Activated CD4-positive, CD25-positive, alpha-beta regulatory T cell (primary cell): ENCODE measurements at regions not wholly inside any gene's neighbourhood (a gene's known extent, or its start where the extent isn't known, plus 50 kb on each side); places are given as distances from the start of the nearest gene placed in this dataset.
"Not testable (repeated sequence)": the region's sequence is repeated elsewhere in the genome, so short reads cannot be mapped to it uniquely, and the experiment has no call there.

Experiments used
- DNase-seq, 4 experiments: peaks; one replicate each; lab custom pipeline; 2025; lab: John Stamatoyannopoulos, UW

- no peak for DNase-seq
Measured at GRCh38 chr6:11961923-11962322, 50.2 kb upstream of the HIVEP1 start.

DNA sequence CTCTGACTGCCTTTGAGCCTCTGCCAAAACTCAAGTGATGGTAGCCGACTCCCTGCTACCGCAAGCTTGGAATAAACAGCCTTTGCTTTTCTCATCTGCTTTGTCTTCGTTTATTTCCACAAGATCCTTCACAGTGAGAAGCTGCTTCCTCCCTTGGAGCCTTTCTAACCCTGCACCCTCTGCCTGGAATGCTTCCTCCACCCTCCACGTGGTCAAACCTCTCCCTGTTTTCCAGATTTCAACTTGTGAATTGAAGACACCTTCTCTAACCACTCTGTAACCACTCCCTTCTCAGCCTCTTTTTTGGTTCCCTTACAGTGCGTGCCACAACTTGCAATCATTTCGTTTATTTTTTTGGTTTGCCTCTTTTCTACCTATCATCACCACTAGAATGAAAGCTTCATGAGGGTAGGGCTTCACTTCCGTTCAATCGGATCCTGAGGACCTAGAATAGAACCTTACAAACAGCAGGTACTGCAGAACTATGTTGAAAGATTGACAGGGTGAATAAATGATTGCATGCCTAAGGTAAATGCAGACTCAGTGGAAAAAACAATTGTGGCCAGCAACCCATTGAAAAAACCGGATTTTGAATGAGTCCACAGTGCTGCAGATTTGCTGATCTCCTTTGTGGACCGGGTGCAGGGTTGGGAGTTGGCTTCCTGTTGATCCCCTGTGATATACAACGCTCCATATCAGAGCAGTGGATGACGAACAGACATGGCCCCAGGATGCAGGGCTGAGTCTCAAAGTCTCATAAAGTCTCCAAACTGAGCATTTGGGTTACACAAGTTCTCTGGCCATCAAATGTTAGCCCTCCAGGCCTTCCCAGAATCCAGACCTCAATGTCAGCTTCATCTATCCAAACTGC is 51.0 kb upstream of the HIVEP1 start:
- DNase-seq = no peak

GRCh38 chr6:11956781-11957180 is 55.3 kb upstream of the HIVEP1 start:
- DNase-seq = no peak

GRCh38 chr6:11953641-11954040 is 58.5 kb upstream of the HIVEP1 start:
- no peak for DNase-seq

- DNase-seq = no peak
Measured at GRCh38 chr6:11952316-11952715, 59.8 kb upstream of the HIVEP1 start.

- no peak for DNase-seq
Measured at GRCh38 chr6:11951868-11952267, 60.2 kb upstream of the HIVEP1 start.

DNA sequence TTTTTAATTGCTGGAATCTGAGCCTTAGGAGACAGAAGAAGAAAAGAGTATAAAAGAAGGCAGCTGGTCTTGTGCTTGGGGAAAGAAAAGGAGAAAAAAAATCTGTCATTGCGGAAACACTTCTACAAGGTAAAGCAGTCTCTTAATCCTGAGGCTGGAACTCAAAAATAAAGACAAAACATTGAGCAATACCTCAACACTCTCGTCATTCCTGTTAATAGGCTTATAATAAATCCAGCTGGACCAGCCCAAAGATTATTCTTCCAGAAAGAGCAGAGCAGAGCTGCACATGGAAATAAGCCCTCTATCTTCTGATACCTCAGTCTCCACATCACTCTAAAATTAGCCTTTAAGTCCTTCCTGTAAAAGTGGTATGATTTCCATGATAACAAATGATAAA is 62.0 kb upstream of the HIVEP1 start:
- no peak for DNase-seq

DNA sequence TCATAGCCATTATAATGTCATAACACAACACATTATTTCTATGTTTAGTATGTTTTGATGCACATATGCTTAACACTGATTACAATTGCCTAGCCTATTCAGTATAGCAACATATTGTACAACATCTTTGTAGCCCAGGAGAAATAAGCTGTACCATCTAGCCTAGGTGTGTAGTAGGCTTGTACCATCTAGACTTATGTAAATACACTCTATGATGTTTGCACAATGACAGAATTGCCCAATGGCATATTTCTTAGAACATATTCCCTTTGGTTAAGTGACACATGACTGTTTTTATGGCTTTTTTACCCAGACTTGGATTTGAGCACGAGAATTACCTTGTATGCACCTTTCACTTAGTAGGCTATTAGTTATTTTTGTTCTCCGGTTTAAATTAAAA is 64.5 kb upstream of the HIVEP1 start:
- DNase-seq = no peak

- no peak for DNase-seq
Measured at GRCh38 chr6:11947063-11947462, 65.0 kb upstream of the HIVEP1 start.

DNA sequence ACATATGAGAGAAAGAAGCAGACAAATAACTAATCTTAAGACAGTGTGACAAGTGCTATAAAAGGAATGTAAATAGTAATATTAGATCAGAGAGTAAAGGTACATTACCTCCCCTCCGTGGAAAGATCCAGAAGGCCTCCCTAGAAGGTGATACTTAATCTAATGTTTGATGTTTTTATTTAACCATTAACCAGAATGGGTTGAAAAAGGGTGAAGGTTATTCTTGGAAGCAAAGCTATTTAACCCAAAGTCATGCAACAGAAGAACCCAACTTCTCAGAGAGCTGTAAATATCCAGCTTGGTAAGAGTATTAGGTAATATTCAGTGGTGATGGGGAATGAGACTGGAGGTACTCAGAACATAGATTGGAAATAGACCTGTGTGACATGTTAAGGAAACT is 68.0 kb upstream of the HIVEP1 start:
- no peak for DNase-seq

GRCh38 chr6:11943060-11943459 is 69.1 kb upstream of the HIVEP1 start:
- DNase-seq = no peak

- no peak for DNase-seq
Measured at GRCh38 chr6:11942185-11942864, 69.8 kb upstream of the HIVEP1 start.

GRCh38 chr6:11940532-11941166 is 71.5 kb upstream of the HIVEP1 start:
- DNase-seq = not testable (repeated sequence)

- no peak for DNase-seq
Measured at GRCh38 chr6:11938285-11938890, 73.7 kb upstream of the HIVEP1 start.

DNA sequence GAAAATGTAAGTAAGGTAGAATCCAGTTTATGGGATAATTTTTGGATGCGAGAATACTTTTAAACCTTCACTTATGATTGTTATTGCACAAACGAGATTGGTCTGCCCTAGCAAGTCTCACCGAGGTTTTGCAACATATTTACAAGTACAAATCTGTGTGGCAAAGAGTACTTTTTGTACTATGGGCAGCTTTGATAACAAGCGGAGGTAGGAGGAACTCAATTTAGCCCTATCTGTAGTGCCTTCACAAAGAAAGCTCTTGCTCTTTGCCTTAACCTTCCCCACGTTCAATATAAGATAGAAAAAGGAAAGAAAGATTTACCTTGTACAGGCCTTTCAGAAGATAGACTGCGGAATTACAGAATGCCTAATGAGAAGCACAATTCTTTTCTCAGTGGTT is 77.5 kb upstream of the HIVEP1 start:
- no peak for DNase-seq

- not testable (repeated sequence) for DNase-seq
Measured at GRCh38 chr6:11932892-11933291, 79.2 kb upstream of the HIVEP1 start.

- peak in 1 of 4 experiments; percentile 15 for DNase-seq
Measured at GRCh38 chr6:11931296-11932035, 80.6 kb upstream of the HIVEP1 start.

DNA sequence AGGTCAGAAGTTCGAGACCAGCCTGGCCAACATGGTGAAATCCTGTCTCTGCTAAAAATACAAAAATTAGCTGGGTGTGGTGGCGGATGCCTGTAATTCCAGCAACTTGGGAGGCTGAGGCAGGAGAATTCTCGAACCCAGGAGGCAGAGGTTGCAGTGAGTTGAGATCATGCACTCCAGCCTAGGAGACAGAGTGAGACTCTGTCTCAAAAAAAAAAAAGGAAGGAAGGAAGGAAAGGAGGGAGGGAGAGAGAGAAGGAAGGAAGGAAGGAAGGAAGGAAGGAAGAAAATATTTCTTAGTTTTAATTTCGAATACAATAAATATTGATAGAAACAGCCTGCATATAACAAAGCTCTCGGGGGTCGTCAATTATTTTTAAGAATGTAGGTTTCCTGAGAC is 81.3 kb upstream of the HIVEP1 start:
- not testable (repeated sequence) for DNase-seq

DNA sequence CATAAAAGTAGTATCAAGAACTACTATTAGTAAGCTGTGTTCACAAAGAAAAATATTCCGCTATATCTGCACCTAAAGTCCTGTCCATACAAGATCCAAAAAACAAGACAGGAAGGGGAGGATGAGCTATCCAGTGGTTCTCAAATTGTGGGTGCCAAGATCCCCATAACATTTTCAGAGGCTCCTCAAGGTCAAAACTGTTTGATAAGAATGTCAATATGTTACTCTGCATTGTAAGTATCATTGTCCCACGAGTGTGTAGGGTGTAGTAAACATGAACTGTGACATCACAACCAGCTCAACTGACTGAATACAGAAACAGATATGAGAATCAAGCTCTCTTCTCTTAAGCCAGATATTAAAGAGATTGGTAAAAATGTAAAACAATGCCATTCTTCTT is 81.9 kb upstream of the HIVEP1 start:
- no peak for DNase-seq

- DNase-seq = no peak
Measured at GRCh38 chr6:11929241-11929835, 82.8 kb upstream of the HIVEP1 start.
